NB4 (cell line): ENCODE measurements at regions not wholly inside any gene's neighbourhood (a gene's known extent, or its start where the extent isn't known, plus 50 kb on each side); places are given as distances from the start of the nearest gene placed in this dataset.

Experiments used
- DNase-seq: peaks from one replicate; pipeline ENCODE4 v3.0.0; 2010; ENCODE audit warnings: low read depth
- H3K4me3 ChIP-seq: one replicate; pipeline ENCODE4 v1.5.1; 2011; ENCODE audit warnings: mild to moderate bottlenecking, low read depth, low read length, moderate library complexity
- CTCF ChIP-seq: IDR thresholded peaks from one replicate; pipeline ENCODE4 v1.5.1; 2012; ENCODE audit warnings: low read depth, low read length
- MAX ChIP-seq: IDR thresholded peaks from 2 replicates; pipeline ENCODE4 v1.6.1; 2011; ENCODE audit warnings: low read depth, low read length
- MYC ChIP-seq: IDR thresholded peaks from 2 replicates; pipeline ENCODE4 v1.6.1; 2011; ENCODE audit warnings: low read depth, low read length
- POLR2A ChIP-seq: IDR thresholded peaks from 2 replicates; pipeline ENCODE4 v1.6.1; 2011; ENCODE audit warnings: mild to moderate bottlenecking; ENCODE audit not compliant: insufficient read length; ENCODE audit errors: extremely low read depth

- H3K4me3 ChIP-seq, result no peak overlapping the region
- no peak for DNase-seq
- TF ChIP-seq MAX, result no peak
These were observed 208.4 kb upstream of the CD180 start for GRCh38 chr5:67405101-67405364.

GRCh38 chr5:67404256-67405100 lies 207.9 kb upstream of the CD180 start:
- DNase-seq, result no peak
- H3K4me3 ChIP-seq, result no peak overlapping the region
- no peak for TF ChIP-seq POLR2A
- no peak for TF ChIP-seq MYC
- no peak for TF ChIP-seq MAX
- no peak for TF ChIP-seq CTCF

- TF ChIP-seq MAX, result no peak
- TF ChIP-seq CTCF, result no peak
These were observed 205.9 kb upstream of the CD180 start for GRCh38 chr5:67402526-67402925.

GRCh38 chr5:67401172-67401571 lies 204.6 kb upstream of the CD180 start:
- no peak overlapping the region for H3K4me3 ChIP-seq
- DNase-seq, result no peak
- TF ChIP-seq MAX, result no peak
- no peak for TF ChIP-seq CTCF
- no peak for TF ChIP-seq POLR2A
- no peak for TF ChIP-seq MYC

More at GRCh38 chr5:67402526-67402925, 205.9 kb upstream of the CD180 start:
- no peak overlapping the region for H3K4me3 ChIP-seq
- no peak for DNase-seq

GRCh38 chr5:67400752-67401151 lies 204.2 kb upstream of the CD180 start:
- TF ChIP-seq POLR2A (no peak), CTCF (no peak), MYC (no peak), MAX (no peak)
- no peak for DNase-seq
- H3K4me3 ChIP-seq, result no peak overlapping the region

- no peak overlapping the region for H3K4me3 ChIP-seq
- no peak for DNase-seq
- TF ChIP-seq CTCF, result no peak
These were observed 199.3 kb upstream of the CD180 start for GRCh38 chr5:67395790-67396418.
